Heart right ventricle (tissue), 16 donors: ENCODE measurements at regions not wholly inside any gene's neighbourhood (a gene's known extent, or its start where the extent isn't known, plus 50 kb on each side); places are given as distances from the start of the nearest gene placed in this dataset.

ENCODE experiments used
- ATAC-seq, 8 donors: fragments of 200-7000 bp; cut with Tn5 transposase; one replicate each; pipeline ENCODE4 v1.9.1; 2020; ENCODE audit warnings: mild to moderate bottlenecking in 8 of 8, moderate library complexity in 8 of 8, moderate number of reproducible peaks in 1 of 8
- DNase-seq, 2 donors: peaks; one replicate each; pipeline ENCODE4 v3.0.0-alpha.2; 2020
- H3K27ac ChIP-seq, 10 donors: fragments of 200-600 bp; sonication (generic) in 2 of 10; one replicate each; pipeline versions ENCODE4 v1.5.0 to v1.8.0; 2020 to 2022; ENCODE audit warnings: mild to moderate bottlenecking in 3 of 10
- H3K27me3 ChIP-seq, 7 donors: fragments of 200-600 bp; one replicate each; pipeline ENCODE4 v1.8.0; 2021 to 2022; ENCODE audit warnings: mild to moderate bottlenecking in 2 of 7
- H3K36me3 ChIP-seq, 9 donors: fragments of 200-600 bp; sonication (generic) in 1 of 9; one replicate each; pipeline versions ENCODE4 v1.5.0 to v1.8.0; 2020 to 2022; ENCODE audit warnings: mild to moderate bottlenecking in 2 of 9
- H3K4me1 ChIP-seq, 9 donors: fragments of 200-600 bp; sonication (generic) in 1 of 9; one replicate each; pipeline versions ENCODE4 v1.5.0 to v1.8.0; 2020 to 2022; ENCODE audit warnings: mild to moderate bottlenecking in 4 of 9
- H3K4me3 ChIP-seq, 10 donors: fragments of 200-600 bp; sonication (generic) in 2 of 10; one replicate each; pipeline versions ENCODE4 v1.5.0 to v1.8.0; 2020 to 2022; ENCODE audit warnings: mild to moderate bottlenecking in 7 of 10, moderate library complexity in 2 of 10
- H3K9me3 ChIP-seq, 11 donors: fragments of 200-600 bp in 10 of 11; sonication (generic) in 2 of 11; one replicate each; pipeline versions ENCODE4 v1.5.0 to v1.8.0; 2013 to 2022; ENCODE audit warnings: mild to moderate bottlenecking in 2 of 11, control low read depth in 1 of 11, moderate library complexity in 1 of 11
- CTCF ChIP-seq, 9 donors: fragments of 200-600 bp; sonication (generic) in 2 of 9; IDR thresholded peaks; one replicate each; pipeline versions ENCODE4 v1.5.0 to v1.8.0; 2021 to 2022; ENCODE audit warnings: antibody characterized with exemption in 9 of 9, mild to moderate bottlenecking in 5 of 9, moderate library complexity in 1 of 9
- WGBS, 2 donors: extraction: QIAGEN DNeasy Blood & Tissue Kit; methylation state at CpG; one replicate each; pipeline ENCODE4 v1.1.7; 2013; ENCODE audit warnings: inconsistent platforms in 1 of 2; 5-methylcytosine and 5-hydroxymethylcytosine counted together
- intact Hi-C, 10 donors: fragments of 100-400 bp; cut with DNase I; formaldehyde crosslinking; loops; one replicate each; pipeline versions ENCODE4 v1.11.1 to v1.14.2; 2022
- donor health status: Arrhythmogenic right ventricular cardiomyopathy.
- donor health status: ischemic (EF 13 %, LVEDD 7.1; RV severe dilation, severe dysfunction).
- donor health status: healthy with polysubstance abuse.
- donor health status: DM: no; HTN: yes; CAD: no.
- donor health status: DM: no; HTN: no; CAD: no.
- donor health status: ischemic (EF 25% LVEDD 6.9; RV normal size, moderate dysfunction).
- donor health status: ischemic (EF 25% LVEDD 5.7; RV mildly dilated, moderate dysfunction).
- donor health status: healthy.
- donor health status: DM: yes; HTN: yes; CAD: no.
- donor health status: Ischemic cardiomyopathy.
- donor health status: ischemic (EF 35%, LVEDD 5.7; RV mildly dilated, moderate dysfunction).
- donor health status: nonischemic (EF 11% LVEDD 7.7; RV severe dilation, severe dysfunction).
- donor health status: DM: yes; HTN: yes; CAD: no.
- donor health status: PGD.
- donor health status: ischemic (EF 29% LVEDD 5.4; RV normal size, mild dysfunction).
- donor health status: nonischemic (EF 23%, LVEDD 6.1; RV moderate dilation, normal function).

GRCh38 chr6:168385037-168385759 lies 55.8 kb upstream of the SMOC2 start:
- peaks cover 0 to 4% (median 0%) of the 10 kb centered on the region in 9 donors for H3K4me1 ChIP-seq

GRCh38 chr6:168385858-168386735 lies 54.9 kb upstream of the SMOC2 start:
- ATAC-seq = no peak
- Histone ChIP-seq H3K4me1 (peaks cover 0 to 4% (median 0%) of the 10 kb centered on the region in 9 donors), H3K27me3 (peaks cover 0 to 12% (median 0%) of the 10 kb centered on the region in 7 donors), H3K4me3 (no peak overlapping the region), H3K9me3 (no peaks in the 10 kb centered on the region), H3K36me3 (no peaks in the 10 kb centered on the region), H3K27ac (peak overlapping the region in 3 of 10 donors; percentile 51 to 65 (median 61))
- 82 to 87% methylated on average over 9 of the region's 9 CpGs for WGBS, 2 donors
- TF ChIP-seq CTCF (IDR thresholded peaks at IDR 0.05) = no peak
- DNase-seq = no peak
- intact Hi-C loops = no loop called here

More at GRCh38 chr6:168385037-168385759, 55.8 kb upstream of the SMOC2 start:
- peak in 6 of 8 donors; percentile 18 to 43 (median 28) for ATAC-seq
- no peaks in the 10 kb centered on the region for H3K9me3 ChIP-seq
- intact Hi-C loops = no loop called here
- H3K4me3 ChIP-seq = peak overlapping the region in 1 of 10 donors; percentile 10
- H3K36me3 ChIP-seq = no peaks in the 10 kb centered on the region
- H3K27ac ChIP-seq = peak overlapping the region in 7 of 10 donors; percentile 39 to 65 (median 51)
- peaks cover 0 to 12% (median 0%) of the 10 kb centered on the region in 7 donors for H3K27me3 ChIP-seq
- TF ChIP-seq CTCF (IDR thresholded peaks at IDR 0.05) = no peak
- DNase-seq = no peak
- WGBS, 2 donors = 67 to 69% methylated on average over 18 of the region's 18 CpGs

DNA sequence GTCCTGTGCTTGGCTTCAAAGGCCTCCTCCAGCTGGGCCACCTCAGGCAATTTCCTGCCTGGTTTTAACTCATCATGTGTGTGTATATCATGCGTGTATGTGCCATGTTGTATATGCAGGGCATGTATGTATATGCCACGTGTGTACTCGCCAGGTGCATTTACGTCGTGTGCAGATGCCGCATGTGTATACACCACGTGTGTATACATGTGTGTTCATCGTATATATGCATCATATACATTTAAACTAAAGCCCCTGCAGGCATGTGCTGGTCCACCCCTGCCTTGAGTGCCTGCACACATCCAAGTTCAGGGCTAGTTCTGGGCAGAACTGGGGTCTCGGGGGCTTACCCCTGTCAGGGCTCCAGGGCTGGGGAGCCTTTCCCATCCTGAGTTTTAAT lies 54.0 kb upstream of the SMOC2 start:
- Histone ChIP-seq H3K9me3 (no peaks in the 10 kb centered on the region), H3K4me3 (no peak overlapping the region), H3K4me1 (peaks cover 0 to 4% (median 0%) of the 10 kb centered on the region in 9 donors), H3K27ac (no peak overlapping the region), H3K36me3 (no peaks in the 10 kb centered on the region), H3K27me3 (peaks cover 0 to 12% (median 0%) of the 10 kb centered on the region in 7 donors)
- DNase-seq (no peak), ATAC-seq (no peak)
- TF ChIP-seq CTCF (IDR thresholded peaks at IDR 0.05) = no peak
- 88 to 93% methylated on average over 9 of the region's 9 CpGs for WGBS, 2 donors
- intact Hi-C loops = no loop called here

DNA sequence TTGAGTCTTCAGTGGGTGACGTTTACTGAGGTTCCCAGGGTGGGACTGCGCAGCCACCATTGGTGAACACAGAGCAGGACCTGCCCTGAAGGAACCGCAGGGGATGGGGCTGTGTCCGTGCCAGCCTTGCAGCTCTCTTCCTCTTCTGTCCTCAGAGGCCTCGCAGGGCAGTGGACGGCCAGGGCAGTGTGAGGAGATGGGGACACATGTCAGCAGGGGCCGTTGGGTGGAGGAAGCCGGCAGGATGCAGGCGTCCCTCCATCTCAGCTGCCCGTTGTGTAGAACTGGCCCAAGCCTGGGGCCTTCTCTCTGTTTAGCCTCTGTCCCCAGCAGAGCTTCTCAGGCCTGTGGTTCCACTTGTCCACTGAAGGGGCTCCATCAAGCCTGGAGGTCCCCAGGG lies 53.6 kb upstream of the SMOC2 start:
- WGBS, 2 donors = 80 to 83% methylated on average over 10 of the region's 10 CpGs
- Histone ChIP-seq H3K4me3 (no peak overlapping the region), H3K27me3 (peaks cover 0 to 12% (median 0%) of the 10 kb centered on the region in 7 donors), H3K9me3 (no peaks in the 10 kb centered on the region), H3K4me1 (peaks cover 0 to 4% (median 0%) of the 10 kb centered on the region in 9 donors), H3K27ac (no peak overlapping the region), H3K36me3 (no peaks in the 10 kb centered on the region)
- no peak for DNase-seq
- no peak for TF ChIP-seq CTCF (IDR thresholded peaks at IDR 0.05)
- no peak for ATAC-seq
- intact Hi-C loops = no loop called here
